ENCODE measurements at regions not wholly inside any gene's neighbourhood (a gene's known extent, or its start where the extent isn't known, plus 50 kb on each side); places are given as distances from the start of the nearest gene placed in this dataset.

DNA sequence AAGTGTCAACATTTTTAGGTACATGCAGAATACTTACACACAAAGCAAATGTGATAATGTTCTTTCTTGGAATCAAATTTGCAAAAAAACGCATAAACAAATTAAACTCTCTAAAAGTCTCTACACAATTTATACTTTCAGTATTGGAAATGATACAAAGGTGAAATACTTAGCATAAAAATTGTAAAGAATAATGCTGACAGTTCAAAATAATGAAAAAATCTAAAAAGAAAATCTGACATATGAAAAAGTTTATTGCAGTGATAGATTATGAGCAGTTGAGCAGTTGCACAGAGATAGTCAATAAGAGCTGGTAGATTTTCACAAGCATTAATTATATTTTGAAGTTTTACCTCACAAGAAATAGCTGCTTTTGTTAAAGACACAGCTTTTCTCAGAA is 1176.4 kb upstream of the EYS start:
- no peak for DNase-seq

DNA sequence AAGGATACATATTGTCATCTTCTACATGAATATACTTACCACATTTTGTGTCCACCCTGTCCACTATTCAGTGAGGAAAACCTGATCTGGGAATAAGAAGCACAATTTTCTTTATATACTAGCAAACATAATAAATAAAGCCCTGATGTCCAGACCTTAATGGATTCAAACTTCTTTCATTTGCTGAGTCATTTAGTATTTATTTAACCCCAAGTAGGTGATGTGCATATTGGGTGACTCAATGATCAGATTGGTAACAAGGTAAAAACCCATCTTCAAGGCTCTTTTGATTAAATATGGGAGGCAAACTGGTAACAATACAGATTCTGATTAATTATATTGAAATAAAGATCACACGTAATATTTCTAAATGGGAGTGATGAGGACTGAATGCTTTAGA is 1159.8 kb upstream of the EYS start:
- DNase-seq, result no peak

DNA sequence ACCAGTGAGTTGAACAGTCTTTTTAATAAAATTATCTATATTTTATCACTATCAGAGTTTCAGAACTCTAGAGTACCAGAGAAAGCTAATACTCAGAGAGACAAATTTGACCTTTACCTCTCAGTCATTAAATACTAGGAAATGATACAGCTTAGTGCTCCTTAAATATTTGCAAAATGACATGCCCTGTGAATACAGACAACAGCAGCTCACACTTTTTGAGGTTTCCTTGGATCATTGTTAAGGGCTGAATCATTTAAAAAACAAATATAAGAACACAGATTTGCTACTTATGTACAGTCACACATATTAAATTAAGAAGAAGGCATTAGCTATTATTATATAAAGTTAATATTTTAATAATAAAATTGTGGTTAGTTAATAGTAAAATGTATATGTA is 1158.7 kb upstream of the EYS start:
- no peak for DNase-seq

DNA sequence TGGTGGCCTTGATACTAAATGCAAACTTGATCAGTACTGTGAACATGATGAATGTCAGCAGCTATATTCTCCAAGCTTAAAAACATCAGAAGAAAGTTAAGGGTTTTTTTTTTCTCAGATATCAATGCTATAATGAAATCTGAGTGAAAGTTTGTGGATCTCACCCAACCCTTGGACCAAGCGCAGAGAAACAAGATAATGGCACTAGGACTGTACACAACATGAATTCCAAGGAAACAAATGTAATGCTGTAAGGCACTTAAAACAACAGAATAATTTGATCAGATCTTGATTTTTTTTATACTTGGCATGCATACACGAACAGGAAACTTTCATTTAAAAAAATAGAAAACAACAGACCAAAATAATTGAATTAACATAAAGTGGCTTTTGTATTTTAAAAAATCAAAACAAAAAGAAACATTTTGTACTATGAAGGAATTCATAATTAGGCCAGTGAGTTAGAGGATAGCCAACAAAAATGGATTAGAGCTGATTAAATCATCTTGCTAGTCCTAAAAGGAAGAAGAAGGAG is 1154.0 kb upstream of the EYS start:
- no peak for DNase-seq

DNA sequence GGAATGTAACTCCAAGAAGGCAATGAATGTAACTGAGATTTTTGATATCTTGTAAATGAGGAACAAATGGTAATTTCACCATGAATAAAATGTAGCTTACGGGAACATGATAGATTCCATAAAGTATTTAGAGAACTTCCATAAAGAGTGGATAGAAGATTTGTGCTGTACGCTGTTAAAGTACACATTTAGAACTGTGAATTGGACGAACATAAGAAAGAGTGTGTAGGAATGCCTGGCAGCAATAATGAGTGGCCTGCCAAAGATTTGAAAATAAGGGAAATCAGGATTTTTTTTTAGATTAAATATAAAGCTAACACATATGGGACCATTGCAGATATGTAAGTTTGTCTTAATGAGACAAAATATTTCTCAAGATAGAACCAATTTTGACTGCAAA is 1153.3 kb upstream of the EYS start:
- no peak for DNase-seq

DNA sequence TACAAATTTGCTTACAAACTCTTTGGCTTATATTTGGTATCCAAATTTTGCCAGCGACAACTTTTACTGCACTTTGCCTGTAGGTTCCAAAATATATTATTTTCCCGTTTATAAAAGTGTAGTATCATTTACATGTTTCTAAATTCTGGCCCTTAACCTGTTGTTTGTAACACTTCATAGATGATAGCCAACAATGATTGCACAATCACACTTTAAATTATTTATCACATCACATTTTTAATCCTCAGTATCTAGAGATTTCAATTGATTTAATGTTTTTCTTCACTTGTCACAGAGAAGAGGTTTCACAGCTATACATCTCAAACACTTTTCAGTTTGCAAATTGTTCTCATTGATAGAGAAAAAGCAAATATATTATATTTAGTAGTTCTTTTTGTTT is 1151.2 kb upstream of the EYS start:
- DNase-seq, result no peak

DNA sequence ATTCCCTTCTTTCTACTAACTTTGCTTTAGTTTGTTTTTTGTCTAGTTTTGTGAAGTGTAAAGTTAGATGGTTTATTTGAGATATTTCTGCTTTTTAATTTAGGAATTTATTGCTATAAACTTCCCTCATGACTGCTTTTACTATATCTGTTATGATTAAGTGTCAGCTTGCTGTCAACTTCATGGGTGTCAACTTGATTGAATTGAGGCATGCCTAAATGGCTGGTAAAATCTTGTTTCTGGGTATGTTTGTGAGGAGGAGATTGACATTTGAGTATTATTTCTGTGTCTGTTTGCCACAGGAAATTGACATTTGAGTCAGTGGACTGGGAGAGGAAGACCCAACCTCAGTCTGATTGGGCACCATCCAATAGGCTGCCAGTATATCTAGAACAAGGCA is 1147.0 kb upstream of the EYS start:
- DNase-seq, result no peak

DNA sequence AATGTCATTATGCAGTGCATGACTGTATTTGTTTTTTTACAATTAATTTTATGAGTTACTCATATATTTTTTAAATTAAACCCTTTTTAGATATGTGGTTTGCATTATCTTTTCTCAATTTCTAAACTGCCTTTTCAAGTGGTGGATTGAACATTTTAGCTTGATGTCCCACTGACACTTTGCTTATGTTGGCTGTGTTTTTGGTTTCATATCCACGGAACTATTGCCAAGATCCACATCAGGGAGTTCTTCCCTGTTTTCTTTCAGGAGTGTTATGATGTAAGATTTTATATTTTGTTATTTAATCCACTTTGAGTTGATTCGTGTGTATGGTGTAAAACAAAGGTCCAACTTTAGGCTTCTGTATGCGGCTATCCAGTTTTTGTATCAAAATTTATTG is 1144.9 kb upstream of the EYS start:
- DNase-seq, result no peak

DNA sequence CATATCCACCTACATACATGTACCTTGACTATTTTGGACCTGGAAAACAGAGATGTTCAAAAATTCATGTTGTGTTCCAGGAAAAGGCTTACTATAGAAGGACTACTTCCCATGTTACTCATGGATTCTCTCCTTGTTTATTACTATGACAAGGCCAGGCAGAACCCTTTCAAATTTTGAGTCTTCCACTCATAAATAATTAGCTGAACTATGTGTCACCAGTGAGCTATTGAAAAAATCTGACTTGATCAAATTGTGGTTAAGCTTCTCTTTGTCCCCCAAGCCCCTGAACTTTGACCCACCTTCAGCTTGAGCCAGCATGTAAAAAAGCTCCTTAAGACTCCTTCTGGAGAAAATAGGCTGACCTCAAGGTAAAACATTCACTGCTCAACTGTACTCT is 1142.8 kb upstream of the EYS start:
- no peak for DNase-seq

DNA sequence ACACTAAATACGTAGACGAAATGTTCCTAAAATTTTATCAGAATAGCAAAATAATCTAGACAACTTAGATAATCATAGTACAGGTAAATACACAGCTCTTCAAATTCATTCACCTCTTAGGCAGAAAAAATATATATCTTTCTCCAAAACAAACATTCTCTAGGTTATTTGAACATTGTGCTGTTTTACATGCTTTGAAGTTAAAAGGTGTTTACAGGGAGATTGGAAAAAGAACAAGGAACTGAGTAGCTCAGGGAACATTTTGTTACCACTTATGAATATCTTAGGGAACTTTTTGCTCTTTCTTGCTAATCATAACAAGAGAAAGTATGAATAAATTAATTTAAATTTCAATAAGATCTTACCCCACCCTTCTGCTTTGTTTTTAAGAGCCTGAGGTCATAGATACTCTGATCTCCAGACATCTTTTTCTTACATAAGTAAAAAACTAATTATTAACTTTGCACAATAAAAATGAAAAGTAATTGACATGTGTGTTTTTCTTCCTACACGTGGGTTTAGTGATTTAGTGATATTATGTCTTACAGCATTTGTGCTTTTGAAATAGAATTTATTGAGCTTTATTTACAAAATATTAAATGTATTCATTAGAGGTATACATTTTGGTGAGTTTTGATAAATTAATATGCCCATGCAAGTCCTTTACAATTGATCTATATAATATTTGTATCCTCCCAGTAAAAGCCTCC is 1141.4 kb upstream of the EYS start:
- DNase-seq, result no peak

DNA sequence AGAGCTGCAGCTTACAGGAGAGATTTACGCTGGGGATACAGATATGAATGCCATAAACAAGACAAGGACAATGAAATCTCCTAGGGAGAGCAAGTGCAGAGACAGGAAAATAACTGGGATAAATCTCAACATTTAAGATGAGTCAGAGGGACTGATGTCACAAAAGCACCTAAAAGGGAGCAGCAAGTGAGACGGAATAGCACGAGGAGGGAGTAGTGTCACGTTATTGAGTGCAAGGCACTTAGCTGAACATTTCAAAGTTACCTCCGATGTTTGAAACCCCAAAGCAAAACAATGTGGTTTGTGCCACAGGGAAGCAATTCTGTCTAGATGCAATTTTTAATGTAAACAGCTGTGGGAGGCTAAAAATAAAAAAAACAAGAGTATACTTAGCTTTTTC is 1131.7 kb upstream of the EYS start:
- DNase-seq, result no peak

DNA sequence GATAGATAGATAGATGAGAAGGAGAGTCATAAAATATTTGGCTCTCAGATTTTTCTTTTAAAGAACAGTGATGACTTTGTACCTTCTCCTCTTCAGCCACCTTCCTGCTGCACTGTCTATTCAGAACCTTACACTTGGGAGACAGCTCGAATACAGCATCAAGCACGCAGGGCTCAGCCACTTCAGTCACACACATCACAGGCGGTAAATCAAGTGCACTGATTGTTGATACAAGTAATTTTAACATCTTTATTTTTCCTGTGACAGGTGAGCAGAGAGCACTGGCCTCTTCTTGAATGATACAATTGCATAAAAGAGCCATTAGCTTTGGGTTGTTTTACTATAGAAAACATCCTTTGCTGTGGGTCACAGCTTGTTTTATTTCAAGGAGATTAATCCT is 1118.5 kb upstream of the EYS start:
- no peak for DNase-seq

DNA sequence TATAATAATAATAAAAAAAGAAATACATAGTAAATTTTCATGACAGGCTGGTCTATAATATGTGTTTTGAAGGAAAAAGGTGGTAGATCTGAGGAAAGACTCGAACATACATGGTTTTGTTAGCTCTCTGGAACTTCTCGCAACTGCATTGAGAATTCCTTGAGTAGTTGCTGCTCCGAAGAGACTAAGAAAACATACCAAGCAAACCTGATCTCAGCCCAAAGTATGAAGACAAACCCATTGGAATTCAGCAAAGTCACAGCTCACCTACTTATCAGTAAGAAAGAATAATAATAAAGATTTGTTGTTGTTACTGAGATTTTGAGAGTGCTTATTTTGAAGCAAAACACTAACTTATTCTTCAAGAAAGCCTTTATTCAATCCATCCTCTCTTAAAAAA is 1107.1 kb upstream of the EYS start:
- DNase-seq, result no peak

DNA sequence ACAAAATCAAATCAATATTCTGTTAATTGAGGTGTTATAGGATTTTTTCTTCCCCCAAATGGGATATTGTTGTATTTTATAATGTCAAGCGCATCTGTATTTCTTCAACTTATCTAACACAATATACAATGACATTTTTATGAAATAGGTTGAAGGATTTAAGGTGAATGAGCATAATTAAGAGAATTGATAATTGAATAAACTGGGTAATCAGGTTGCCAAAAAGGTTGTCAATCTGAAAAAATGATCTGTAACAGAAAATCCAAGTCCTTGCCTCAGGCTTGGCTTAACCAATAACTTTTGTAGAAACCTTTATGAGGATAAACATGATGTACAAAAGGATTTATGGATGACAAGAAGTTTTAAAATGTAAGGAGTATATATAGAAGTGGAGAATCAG is 1101.7 kb upstream of the EYS start:
- no peak for DNase-seq

DNA sequence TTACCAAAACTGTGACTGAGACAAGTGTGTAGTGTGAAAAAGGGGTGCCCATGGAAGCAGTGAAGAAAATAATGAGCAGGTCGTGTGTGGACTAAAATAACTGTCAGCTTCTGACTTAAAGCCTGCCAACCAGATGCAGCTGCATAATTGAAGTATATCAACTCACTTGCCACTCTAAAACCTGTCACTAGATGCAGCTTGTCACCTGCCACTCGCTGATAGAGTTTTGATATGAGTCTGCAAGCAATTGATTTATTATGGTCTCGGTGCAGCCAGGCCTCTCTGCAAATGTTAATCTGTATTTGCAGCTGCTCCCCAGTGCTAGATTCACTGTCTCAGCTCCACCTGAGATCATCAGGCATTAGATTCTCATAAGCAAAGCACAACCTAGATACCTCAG is 1090.0 kb upstream of the EYS start:
- DNase-seq, result no peak

DNA sequence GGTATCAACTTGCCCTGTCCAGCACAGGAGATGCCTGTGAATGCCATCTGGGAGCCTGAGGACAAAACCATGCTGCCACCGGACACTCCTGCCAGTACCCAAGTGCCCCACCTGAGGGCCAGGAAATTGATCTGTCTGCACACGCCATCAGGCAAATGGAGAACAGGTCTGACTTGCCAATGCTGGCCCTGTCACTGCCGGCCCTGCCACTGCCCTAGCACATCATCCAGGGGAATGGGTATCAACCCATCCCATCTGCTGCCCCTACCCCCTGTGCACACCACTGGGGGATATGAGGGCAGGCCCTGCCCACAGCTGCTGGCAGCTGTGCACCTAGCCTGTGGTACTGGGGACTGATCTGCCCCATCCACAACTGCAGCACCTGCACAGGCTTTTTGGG is 1081.6 kb upstream of the EYS start:
- DNase-seq, result no peak

DNA sequence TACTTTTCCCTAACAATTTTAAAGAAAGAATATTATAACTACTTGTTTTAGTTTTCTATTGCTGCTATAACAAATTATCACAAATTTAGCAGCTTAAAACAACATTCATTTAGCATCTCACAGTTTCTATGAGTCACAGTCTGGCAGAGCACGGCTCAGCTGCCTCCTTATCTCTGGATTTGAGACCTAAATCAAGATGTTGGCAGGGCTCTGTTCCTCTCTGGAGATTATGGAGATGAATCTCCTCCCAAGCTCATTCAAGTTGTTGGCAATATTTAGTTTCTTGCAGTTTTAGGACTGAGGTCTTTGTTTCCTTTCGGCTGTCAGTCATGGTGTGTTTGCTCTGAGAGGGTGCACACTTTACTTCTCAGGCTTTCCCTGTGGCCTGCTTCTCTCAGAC is 1065.8 kb upstream of the EYS start:
- DNase-seq, result no peak

DNA sequence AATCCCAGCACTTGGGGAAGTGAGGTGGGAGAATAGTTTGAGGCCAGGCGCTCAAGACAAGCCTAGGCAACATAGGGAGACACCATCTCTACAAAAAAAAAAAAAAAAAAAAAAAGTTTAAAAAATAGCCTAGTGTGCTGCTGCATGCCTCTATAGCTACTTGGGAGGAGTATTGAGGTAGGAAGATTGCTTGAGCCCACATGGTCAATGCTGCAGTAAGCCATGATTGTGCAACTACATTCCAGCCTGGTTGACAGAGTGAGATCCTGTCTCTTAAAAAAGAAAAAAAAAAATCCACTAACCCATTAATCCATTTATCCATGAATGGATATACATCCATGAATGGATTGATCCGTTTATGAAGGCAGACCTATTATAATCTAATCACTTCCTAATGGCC is 1064.6 kb upstream of the EYS start:
- no peak for DNase-seq

DNA sequence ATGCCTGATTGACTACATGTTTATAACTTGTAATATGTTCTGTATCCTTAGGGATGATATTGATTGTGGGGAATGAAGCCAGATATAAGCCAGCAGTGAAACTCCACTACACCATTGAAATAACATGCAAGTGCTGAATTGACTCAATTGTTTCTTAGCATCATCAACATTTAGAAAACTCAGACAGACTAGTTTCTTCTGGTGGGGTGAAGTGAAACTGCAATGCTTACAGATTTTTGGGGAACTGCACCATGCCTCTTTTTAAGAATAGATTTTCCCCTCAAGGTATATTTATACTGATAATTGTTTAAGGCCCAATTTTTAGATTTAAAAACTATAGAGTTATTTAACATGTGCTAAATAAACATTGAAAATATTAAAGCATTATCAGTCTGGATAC is 1044.6 kb upstream of the EYS start:
- DNase-seq, result no peak

DNA sequence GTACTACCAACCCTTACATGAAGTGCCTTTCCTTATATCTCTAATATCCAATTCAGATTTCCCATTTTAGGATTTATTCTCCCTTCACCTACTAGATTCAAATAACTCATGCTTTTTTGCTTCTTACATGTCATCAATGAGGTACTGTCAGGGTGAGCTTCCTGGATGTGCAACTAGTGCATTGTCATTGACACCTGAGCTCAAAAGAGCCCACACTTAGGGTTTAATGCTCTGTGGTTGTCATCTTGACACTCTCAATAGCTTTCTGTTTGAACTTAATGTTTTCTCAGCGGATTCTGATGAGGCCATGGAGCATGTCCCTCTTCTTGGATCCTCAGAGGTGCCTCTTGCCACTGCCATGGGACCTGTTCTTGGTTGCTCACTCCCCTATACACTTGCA is 1033.3 kb upstream of the EYS start:
- DNase-seq, result no peak

DNA sequence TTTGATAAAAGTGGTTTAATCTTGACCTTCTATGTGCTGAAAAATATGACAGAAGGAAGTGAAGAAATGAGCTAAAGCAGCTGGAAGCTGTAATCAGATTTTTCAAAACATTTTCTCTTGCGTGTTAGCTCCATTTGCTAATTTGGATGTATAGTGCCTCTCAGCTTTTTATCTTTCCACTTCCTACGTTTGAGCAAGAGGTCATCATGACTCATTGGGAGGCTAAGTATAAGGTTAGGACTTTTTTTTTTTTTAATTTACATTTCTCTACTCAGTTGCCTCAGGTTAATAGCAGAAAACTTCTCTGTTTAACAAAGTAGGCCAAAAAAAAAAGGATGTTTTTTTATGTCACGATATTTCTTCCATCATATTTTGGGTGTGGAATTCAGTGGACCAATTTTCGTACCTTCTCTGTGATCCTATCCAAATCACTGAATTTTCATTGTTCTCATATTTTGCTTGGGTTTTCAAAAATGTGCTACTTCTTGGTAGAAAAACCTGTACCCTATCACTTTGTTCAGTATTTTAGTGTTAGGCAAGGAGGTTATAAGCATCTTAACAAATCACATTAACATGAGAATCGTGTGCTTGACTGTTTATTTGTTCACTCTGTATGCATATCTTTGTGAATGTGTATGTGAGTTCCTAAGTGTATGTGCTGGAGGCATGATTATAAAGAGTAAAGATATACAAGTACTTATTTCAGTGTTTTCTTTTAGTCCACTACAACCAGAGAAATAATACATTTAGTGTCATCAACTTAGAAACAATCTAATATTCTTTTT is 1028.3 kb upstream of the EYS start:
- no peak for DNase-seq

DNA sequence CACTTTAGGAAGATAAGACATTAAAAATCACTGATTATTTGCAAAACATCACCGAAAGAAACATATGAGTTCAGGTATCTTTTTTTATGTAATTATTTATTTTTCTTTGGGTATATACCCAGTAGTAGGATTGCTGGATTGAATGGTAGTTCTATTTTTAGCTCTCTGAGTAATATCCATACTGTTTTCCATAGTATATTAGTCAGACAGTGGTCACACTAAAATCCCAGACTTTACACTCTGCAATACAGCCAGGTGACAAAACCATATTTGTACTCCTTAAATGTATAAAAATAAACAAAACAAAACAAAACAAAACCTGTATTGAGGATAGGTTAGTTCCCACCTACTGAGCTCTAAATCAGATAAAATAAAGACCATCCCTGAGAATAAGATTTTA is 1024.3 kb upstream of the EYS start:
- no peak for DNase-seq

DNA sequence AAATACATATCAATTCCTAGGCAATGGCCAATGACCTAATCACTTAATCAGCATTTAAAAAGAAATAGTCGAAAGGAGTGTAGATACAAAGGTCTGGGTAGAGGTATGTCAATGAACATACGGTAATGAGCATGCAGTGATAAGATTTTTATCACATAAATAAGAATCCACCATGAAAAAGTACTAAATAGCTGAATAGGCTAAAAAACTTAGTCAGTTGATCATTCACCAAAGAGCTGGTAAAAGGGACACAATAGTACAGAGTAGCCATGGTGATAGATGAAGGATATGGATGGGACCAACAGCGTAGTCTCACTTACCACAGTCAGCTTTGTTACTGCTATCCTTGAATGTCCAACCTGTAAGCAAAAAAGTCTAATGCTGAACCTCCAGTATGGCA is 1018.6 kb upstream of the EYS start:
- no peak for DNase-seq

DNA sequence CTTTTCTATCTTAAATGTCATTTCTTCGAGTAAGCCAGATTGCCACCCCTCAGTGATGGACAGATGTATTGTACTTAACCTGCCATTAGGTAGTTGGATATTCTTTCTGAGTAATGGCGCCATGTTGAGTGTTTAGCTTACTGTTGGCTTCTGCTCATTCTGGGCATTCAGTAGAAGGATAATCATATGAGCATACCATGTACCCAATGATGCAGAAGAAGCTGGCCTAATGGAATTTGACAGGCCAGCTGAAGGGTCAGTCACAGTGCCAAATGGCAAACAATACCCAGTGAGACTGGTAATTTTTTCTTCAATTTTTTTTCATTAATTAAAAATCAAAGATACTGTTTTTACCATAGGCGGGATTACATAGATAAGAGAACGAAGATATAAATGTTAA is 1010.8 kb upstream of the EYS start:
- no peak for DNase-seq

DNA sequence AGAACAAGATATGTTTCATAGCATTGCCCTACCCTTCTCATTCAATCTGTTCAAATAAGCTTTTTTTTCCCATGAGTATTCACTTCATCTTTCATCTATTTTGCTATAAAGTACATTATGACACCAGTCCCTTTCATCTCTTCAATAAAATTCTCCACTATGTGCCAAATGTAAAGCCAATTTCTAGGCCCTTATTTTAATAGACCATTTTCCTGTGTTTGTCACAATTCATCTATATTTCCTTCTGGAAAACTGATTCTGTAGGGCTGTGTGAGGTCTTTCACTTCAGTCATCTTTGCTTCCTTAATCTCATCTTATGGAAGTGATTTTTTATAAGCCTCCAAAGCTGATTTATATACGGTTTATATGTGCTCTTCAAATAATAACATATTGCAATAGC is 992.4 kb upstream of the EYS start:
- no peak for DNase-seq
